GM21737 (cell line): ENCODE measurements at regions not wholly inside any gene's neighbourhood (a gene's known extent, or its start where the extent isn't known, plus 50 kb on each side); places are given as distances from the start of the nearest gene placed in this dataset.
"Not testable (repeated sequence)": the region's sequence is repeated elsewhere in the genome, so short reads cannot be mapped to it uniquely, and the experiment has no call there.

Experiments used
- ATAC-seq: cut with Tn5 transposase; IDR thresholded peaks from one replicate; pipeline ENCODE4 v1.9.1; 2021; ENCODE audit warnings: mild to moderate bottlenecking, moderate library complexity; ENCODE audit not compliant: unreplicated experiment

GRCh38 chr11:87666730-87667129 lies 508.5 kb downstream of the RAB38 start:
- ATAC-seq: no peak

GRCh38 chr11:87662287-87662686 lies 513.0 kb downstream of the RAB38 start:
- ATAC-seq: no peak

GRCh38 chr11:87660926-87661660 lies 514.1 kb downstream of the RAB38 start:
- ATAC-seq: no peak

- ATAC-seq: no peak
Observed at GRCh38 chr11:87659807-87660206, 515.4 kb downstream of the RAB38 start.

- no peak for ATAC-seq
Observed at GRCh38 chr11:87645626-87646025, 529.6 kb downstream of the RAB38 start.

- ATAC-seq: no peak
Observed at GRCh38 chr11:87639753-87640364, 535.4 kb downstream of the RAB38 start.

- no peak for ATAC-seq
Observed at GRCh38 chr11:87635001-87635400, 540.2 kb downstream of the RAB38 start.

GRCh38 chr11:87634331-87634730 lies 540.9 kb downstream of the RAB38 start:
- no peak for ATAC-seq

GRCh38 chr11:87628957-87629356 lies 546.3 kb downstream of the RAB38 start:
- no peak for ATAC-seq

GRCh38 chr11:87628026-87628580 lies 547.1 kb downstream of the RAB38 start:
- no peak for ATAC-seq

GRCh38 chr11:87623531-87624365 lies 551.5 kb downstream of the RAB38 start:
- ATAC-seq: not testable (repeated sequence)

GRCh38 chr11:87616511-87616910 lies 558.7 kb downstream of the RAB38 start:
- no peak for ATAC-seq

GRCh38 chr11:87604350-87604749 lies 566.6 kb downstream of the TMEM135 start:
- no peak for ATAC-seq

- no peak for ATAC-seq
Observed at GRCh38 chr11:87603887-87604286, 566.2 kb downstream of the TMEM135 start.

GRCh38 chr11:87602776-87603175 lies 565.0 kb downstream of the TMEM135 start:
- no peak for ATAC-seq

- no peak for ATAC-seq
Observed at GRCh38 chr11:87600938-87601337, 563.2 kb downstream of the TMEM135 start.

- no peak for ATAC-seq
Observed at GRCh38 chr11:87597725-87598124, 560.0 kb downstream of the TMEM135 start.

- ATAC-seq: no peak
Observed at GRCh38 chr11:87596176-87596575, 558.4 kb downstream of the TMEM135 start.

- ATAC-seq: no peak
Observed at GRCh38 chr11:87589082-87589481, 551.3 kb downstream of the TMEM135 start.

- ATAC-seq: not testable (repeated sequence)
Observed at GRCh38 chr11:87585613-87586012, 547.9 kb downstream of the TMEM135 start.

GRCh38 chr11:87583931-87584330 lies 546.2 kb downstream of the TMEM135 start:
- no peak for ATAC-seq
